ENCODE measurements at regions not wholly inside any gene's neighbourhood (a gene's known extent, or its start where the extent isn't known, plus 50 kb on each side); places are given as distances from the start of the nearest gene placed in this dataset.

DNA sequence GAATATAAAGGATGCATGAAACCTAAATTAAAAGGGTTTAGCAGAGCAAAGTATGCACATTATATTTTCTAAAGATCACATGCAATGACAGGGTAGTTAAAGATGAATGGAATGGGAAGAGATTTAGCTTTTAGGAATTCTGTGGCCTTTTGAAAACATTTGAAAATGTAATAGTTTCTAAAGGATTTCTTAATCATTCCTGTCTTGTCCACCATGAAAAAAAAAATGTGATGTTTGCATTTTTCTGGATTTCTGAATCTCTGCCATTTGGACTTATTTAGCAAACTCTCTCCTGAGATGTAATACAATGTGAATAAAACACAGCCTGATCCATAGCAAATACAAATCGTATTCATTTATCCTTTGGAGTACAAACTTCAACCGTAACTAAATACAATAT lies 126.6 kb upstream of the RAB11FIP2 start:
- DNase-seq, result no peak

DNA sequence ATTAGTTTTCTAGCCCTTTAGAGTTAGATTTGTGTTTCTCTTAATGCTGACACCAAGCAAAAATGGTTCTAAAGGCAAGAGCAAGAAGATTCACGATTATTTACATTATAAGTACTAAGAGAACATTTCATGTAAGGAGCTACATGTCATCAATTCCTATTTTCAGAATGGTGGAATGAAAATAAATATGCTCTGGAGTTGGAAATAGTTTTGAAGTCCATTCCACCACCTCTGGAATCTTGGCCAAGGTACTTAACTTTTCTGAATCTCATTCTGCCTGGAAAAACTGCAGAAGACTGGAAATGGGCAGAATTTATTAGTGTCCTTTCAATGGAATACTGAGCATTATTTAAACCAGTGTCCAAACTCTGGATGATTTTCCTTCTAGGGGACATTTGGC lies 125.1 kb upstream of the RAB11FIP2 start:
- DNase-seq, result no peak

DNA sequence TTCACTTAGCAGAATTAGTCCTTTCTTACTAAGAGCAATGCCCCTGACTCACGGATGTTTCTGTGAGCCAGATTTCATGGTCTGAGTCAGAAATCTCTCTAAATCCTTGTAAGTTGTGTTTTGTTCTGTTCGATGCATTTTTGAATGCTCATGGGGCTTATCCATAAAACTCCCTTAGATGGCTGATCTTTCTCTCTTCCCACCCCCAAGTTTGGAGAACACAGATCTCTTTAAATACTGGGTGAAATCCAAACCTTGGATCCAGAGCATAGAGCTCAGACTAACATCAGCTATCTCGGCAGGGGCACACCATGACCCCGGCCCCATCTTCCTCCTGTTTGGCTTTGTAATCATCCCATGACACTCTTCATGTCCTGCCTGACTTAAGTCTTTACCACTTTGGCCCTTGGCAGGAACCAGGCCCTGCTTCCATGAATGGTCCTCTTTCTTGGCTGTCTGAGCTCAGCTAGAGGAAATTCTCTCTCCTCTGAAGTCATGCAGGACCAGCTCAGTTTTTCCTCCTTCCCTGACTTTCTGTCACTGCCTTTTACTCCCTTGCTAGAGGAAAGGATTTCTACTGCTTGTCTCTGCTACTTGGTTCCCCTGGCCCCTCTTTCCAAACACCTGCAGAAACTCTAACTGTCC lies 120.4 kb upstream of the RAB11FIP2 start:
- no peak for DNase-seq

DNA sequence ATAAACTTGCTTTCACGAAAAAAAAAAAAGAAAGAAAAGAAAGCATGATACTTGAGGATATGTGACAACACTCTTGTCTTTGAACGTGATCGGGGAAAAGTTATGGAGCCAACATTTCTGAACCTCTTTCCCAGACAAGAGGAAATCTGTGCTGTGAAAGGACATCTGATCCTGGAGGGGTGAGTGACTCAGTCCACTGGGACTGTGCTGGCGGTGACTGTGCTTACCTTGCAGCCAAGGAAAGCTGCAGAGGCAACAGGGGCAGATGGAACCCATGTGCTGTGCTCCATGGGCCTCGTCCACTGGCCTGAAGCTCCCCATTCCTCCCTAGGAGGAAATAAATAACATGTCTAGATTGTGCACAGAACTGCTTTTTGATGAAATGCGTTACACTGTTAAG lies 116.5 kb upstream of the RAB11FIP2 start:
- no peak for DNase-seq

DNA sequence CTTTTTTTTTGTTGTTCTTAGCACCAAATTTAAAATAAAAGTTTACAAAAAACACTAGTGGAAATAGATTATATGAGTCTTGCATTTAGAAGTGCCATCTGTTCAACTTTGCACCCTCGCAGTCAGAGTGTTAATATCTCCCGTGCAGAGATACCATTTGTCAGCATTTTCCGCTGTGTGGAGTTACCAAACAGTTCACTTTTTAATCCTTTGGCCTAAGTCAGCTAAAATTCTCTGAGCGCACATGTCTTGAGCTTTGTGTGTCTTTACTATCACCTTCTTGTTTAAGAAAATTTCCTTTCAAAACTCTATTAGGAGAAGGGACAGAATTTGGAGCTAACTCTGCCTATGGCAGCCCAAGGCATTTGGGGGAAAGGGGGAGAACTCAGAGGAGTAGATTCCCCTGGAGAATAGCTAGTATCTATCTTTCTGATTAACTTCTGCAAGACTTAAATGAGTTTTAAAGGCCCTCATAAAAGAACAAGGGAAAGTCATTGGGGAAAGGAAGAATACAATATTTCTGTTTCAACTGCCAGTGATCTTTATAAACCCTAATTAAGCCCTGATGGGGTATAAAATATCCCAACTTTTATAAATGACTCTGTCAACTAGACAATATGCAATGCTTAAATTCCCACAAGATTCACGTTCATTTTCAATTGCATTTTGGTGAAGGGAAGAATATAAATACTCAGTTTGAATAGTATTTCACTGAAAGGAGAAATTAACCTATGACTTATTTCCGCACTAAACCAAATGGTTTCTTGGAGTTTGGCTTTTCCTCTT lies 114.9 kb upstream of the RAB11FIP2 start:
- DNase-seq, result no peak

DNA sequence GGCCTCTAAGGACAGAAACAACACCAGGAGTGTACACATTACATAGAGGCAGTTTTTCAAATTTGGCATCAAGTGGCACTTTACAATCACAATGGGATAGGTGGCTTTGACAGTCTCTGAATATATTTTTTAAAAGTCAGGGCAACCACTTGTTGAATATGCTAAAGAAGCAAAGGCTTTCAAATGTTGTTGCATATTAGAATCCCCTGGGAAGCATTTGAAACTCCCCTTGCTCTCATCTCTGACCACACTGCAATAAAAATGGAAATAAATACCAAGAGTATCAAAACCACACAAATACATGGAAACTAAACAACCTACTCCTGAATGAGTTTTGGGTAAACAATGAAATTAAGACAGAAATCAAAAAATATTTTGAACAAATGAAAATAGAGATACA lies 106.5 kb upstream of the RAB11FIP2 start:
- no peak for DNase-seq

DNA sequence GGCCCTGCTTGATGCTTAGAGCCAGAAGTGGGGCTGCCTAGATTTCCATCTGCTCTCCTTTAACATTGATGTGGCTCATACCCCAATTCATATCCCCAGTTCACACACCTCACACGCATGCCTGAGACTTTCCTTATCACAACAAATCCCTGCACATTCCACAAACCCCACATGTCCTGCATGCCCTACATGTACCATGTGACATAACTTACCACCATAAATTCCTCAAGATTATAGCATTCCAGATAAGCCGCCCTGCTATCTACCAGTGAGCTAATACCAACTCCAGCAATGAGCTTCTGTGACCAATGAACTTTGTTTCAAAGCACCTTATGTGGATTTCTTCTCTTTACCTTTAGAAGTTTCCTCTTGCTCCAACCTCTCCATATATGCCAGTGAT lies 104.7 kb upstream of the RAB11FIP2 start:
- no peak for DNase-seq

DNA sequence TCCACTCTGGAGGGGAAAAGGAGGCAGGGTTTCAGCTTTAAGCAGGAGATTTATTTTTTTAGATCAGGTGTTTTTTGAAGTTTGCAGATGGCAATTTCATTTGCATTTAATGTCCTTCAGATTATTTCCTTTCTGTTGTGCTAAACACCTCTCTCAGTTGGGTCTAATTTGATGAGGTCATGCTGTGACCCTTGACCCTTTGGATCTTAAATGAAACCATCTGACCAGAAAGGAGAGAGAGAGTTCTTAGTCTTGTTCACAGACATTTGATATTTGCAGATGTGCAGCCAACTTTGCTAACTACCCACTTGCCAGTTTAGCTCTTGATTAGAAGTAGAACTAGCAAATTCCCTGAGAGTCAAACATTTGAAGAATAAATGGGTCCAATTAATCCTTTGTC lies 101.5 kb upstream of the RAB11FIP2 start:
- DNase-seq, result no peak

DNA sequence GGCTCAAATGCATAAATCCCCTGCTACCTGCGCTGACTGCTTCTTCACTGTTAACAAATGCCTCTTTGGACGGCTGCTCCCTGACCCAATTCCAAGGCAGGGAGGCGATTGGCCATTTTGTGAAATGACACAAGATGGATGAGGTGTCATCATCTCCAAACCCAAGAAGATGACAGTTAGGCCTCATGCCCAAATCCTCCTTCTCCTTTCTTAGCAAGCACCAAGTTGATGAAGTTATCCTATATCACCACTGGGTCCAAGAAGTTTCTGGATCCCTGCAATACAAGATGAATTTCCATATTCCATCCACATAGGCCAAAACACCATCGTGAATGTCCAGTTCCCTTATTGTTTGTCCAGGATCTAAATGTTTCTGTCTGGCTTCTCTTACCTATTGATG lies 98.5 kb upstream of the RAB11FIP2 start:
- no peak for DNase-seq

DNA sequence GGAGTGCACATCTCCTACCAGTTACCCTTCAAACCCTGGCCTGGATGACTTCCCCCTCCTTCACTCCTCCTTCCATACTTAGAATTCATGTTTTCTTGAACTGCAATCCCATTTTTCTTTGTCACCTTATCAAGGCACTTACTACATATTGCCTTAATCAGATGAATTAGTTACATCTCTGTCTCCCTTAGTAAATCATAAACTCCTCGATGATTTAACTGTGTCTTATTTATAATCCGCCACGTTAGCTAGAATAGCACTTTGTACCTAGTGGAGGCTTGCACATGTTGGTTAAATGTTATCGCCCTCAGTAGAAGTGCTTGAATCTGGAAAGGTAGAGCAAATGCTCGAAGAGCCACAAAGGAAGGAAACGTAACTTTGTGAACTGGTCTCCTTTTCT lies 94.7 kb upstream of the RAB11FIP2 start:
- DNase-seq, result no peak

DNA sequence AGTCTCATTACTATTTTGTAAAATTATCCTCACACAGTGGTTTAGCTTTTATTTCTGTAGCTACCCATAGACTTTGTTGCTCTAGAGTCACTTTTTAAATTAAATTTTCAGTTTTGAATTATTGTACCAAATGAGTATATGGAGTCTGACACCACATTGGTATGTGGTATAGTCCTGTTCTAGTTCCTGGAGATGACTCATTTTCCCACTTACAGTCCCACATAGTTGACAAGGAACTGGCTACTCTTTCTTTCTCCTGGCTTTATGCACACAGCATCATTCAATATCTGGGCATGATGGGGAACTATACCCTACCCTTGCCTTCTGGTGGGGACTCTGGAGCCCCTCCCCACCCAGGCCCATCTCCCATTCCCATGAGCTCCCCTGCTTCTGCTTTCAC lies 92.6 kb upstream of the RAB11FIP2 start:
- DNase-seq, result no peak

DNA sequence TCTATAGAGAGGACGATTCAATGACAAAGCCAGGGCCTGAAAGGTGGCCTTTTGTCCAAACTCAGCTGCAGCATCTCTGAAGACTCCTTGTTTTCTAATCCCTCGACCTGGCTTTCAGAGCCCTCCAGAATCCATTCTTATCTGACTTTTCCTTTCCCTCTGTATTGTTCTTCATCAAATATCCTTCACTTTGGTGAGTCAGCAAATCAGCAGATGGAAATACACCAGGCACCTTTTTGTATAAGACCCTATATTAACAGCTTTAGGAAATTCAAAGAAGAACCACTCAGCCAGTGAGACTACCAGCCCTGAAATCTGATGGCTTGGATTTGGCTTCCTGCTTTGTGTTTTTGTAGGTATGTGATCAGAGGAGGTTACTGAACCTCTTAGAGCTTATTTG lies 81.9 kb upstream of the RAB11FIP2 start:
- DNase-seq, result no peak

DNA sequence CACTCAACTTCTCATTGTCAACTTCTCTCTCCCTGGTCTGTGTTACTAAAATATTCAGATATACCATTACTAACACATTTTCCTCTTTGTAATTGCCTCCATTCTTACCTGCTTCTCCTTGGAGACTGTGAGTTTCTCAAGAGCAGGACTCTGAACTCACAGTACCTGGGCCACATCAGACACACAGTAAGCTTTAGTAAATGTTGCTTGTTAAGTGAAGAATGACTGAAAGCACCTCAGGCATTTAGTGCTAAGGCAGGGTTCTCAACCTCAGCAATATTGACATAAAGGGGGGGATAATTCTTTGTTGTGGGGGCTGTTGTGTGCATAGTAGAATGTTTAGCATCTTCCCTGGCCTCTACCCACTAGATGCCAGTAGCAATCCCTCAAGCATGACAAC lies 72.0 kb upstream of the RAB11FIP2 start:
- DNase-seq, result no peak

DNA sequence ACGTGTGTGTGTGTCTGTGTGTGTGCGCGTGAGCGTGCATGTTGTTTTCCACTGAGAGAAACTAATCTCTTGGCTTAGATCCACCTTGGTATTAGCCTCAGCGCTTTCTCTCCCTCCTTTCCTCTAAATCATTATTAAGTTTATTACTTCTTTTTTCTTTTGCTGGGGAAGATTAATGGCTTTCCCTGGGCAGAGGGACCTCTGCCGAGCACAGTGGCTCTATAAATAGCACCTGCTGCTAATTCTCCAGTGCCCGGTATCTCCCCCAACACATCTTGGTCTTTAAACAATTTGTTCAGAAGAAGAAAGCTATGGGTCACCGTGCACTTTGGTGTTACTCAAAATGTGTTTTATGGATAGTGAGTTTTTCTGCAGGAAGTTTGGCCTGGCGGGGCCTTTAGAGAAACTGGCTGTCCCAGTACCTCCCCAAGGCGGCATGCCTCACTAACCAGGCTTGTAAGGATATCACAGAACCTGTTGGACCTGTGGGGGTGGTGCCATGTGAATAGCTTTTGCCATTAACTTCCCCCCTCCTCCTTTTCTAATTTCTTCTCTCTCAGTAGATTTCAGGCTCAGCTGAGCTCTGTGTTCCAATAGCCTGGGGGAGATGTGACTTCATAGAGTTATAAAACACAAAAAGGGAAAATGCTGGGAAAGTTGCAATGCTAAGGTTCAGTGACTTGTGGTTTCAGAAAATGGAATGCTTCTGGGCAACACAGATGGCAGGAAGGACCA lies 70.1 kb upstream of the RAB11FIP2 start:
- DNase-seq, result no peak

DNA sequence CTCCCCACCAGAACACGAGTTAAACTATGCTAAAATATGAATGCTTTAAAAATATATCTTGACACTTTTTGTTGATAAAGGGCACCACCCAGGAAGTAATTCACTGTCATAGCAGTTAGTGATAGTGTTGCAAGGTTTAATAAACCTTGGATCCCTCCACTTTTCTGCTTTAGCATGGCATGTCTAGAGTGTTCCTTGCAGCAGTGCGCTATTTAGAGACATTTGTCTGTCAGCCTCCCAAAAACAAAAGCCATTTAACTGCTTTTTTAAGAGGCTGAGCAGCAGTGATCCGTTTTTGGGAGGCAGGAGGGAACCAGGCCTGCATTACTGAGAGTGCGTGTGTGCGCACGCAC lies 69.6 kb upstream of the RAB11FIP2 start:
- DNase-seq, result no peak

DNA sequence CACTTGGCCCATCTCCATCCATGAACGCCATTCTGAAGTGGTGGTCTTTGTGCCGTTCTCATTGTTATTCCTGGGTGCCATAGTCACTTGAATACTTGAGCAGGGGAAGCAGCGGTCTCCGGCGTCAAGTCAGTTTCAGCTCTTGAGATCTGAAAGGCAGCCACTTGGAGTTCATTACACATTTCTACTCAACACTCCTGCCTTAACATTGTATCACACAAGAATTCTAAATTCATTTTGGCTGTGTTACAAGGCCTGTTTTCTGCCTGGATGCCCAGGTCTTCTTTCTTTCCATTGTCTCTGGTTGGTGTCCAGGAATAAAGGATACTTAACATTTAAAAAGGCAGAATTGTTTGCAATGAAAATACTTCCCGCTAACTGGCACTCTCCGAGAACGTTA lies 69.0 kb upstream of the RAB11FIP2 start:
- DNase-seq, result no peak

DNA sequence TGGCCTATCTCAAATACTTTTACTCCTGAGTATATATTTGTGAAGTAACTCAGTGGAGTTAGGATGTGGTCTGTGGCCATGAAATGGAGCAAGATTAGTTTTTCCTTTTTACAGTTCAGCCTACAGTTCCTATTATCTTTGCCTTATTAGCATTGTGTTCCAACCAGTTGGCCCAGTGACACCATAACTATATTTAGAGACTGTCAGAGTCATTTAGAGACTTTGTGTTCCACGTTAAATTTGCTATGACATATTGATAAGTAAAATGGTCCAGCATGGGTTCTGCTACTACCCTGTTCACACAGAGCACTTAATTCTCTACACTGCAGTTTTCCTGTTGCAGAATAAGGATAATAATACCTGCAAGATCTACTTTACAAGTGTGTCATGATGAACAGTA lies 68.3 kb upstream of the RAB11FIP2 start:
- no peak for DNase-seq

DNA sequence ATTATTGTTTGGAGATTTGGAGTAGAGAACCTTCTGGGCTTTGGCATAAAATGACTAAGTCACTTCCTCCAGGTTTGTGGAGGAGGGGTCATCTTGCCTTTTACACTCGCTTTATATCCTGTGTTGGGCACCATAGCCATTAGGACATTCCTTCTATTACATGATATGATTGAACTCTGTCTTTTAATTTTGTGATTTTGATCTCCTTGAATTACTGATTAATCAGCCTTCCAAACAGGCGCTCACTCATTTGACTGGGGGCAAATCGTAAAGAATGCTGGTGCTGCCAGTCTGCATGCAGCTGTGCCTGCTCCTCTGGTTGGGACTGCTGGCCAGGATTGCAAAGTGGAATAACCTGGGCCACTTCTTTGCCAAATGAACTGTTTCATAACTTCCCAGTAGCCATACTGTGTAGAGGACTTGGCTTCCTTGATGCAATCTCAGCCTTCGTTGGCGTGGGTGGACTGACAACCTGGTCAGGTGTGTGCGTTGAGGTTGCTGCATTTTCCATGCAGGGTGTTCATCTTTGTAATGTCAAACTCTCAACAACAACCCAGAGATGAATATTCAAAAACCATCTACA lies 65.9 kb upstream of the RAB11FIP2 start:
- DNase-seq, result no peak

DNA sequence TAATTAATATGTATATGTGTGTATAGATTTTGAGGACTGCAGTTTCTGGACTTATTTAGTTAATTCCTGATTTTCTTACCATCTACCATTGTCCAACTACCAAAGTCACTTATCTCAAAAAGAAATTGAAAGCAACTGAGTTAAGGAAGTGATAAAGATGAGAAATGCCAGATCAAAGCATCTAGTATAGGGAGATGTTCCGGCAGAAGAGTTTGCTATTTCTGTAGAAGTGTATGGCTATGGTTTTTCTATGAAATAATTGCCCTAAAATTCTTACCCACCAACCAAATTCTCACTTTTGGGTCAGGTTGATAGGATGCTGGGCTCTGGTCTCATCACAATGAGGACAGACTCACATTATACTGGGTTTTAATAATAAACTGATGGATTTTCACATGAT lies 64.0 kb upstream of the RAB11FIP2 start:
- DNase-seq, result no peak

DNA sequence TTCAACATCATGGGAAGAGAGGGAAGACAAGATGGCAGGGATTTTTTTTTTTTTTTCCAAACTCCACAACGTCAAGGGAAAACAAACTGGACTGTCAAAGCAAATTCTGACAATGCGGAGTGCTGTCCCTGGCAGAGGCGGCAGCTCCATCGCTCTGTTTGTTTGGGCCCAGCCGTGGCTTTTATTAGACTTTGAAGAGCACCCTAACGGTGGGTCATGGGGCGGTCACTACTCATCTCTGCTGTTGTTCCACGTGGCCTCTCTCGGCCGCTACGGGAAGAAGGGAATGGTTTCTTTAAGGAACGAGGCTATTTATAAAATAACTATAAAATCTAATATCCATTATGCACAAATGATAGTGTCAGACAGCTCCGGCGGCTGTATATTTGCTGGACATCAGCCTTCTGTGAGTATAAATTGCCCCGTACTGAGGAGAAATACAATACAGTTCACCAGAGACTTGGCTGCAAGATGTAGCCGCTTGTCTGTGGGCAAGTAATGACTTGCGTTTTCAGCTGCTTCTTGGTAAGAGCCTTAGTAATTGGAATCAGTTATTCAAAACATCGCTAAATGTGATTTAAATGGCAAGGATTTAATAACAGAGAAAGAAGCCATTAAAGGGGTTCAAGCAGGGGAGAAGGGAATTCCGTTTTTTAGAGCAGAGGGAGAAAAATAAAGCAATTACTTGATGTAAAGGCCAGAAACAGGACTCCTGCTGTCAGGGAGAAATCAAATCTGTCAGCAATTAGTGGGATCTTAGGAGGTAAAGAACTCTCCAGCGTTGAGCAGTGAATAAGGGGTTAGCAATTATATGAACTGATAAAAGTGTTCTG lies 61.7 kb upstream of the RAB11FIP2 start:
- DNase-seq, result no peak

DNA sequence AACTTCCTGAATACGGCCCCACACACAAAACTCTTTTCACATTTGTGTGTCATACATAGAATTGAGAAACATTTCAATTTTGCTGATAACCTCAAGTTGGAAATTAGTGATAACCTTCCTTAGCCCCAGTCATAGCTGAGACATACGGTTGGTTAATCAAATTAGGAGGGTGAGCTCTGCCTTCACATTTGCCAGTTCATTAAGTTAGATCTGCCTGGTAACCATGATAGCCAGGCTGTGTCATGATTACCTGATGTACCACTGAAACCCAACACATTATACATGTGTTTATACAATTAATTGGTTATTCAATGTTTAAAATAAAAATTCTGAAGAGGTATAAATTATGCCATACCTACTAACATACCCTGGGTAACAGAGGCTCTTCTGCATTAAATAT lies 60.8 kb upstream of the RAB11FIP2 start:
- no peak for DNase-seq

DNA sequence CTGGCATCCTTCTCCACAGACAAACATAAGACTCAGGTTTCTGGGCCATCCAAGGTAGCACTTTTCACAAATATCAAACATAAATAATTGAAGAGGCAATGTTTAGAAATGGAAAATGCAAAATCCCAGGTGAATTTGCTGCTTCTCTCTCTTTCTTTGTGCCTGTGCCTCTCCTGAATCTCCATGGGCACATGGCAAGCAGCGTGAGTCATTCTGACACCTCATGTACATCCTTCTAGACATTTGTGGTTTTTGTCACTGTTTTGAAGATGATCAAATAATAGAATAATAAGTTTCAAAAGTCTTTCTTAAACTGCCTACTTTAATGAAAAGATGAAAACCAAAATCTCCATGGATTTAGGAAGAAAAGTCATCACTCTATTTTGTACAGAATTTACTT lies 60.3 kb upstream of the RAB11FIP2 start:
- no peak for DNase-seq

DNA sequence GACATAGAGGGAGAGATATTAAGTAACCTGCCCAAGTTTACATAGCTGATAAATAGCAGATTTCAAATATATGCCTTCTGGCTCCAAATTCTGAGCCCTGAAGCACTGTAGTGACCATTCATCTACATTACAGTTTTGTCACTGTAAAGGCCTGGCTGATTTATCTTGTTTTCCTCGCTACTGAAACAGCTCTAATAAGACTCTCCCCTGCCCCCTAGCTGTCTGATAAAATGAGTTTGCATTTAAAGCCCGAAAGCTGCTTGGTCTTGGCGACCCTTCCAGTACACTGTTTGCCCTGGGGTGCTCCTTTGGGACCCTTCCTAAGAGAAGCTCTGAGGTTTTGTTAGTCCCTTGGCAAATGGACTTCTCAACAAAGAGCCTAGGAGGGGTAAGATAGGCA lies 59.7 kb upstream of the RAB11FIP2 start:
- no peak for DNase-seq
